Hepatocyte (in vitro differentiated cells): ENCODE measurements at regions not wholly inside any gene's neighbourhood (a gene's known extent, or its start where the extent isn't known, plus 50 kb on each side); places are given as distances from the start of the nearest gene placed in this dataset.

ENCODE experiments used
- EZH2 ChIP-seq: fragments of 200-600 bp; sonication (generic); IDR thresholded peaks from 2 replicates; pipeline ENCODE4 v1.6.1; 2016; ENCODE audit warnings: antibody characterized with exemption, mild to moderate bottlenecking, borderline replicate concordance
- EZH2phosphoT487 ChIP-seq: fragments of 200-600 bp; sonication (generic); IDR thresholded peaks from one replicate; pipeline ENCODE4 v1.6.1; 2018; ENCODE audit warnings: antibody characterized with exemption, mild to moderate bottlenecking, low read depth, moderate library complexity; ENCODE audit not compliant: unreplicated experiment, severe bottlenecking
- TF ChIP-seq, protein P1 (sequence below): fragments of 200-600 bp; sonication (generic); IDR thresholded peaks from 2 replicates; pipeline ENCODE4 v1.5.1; 2016; ENCODE audit warnings: antibody characterized with exemption, mild to moderate bottlenecking; ENCODE audit not compliant: poor library complexity

DNA sequence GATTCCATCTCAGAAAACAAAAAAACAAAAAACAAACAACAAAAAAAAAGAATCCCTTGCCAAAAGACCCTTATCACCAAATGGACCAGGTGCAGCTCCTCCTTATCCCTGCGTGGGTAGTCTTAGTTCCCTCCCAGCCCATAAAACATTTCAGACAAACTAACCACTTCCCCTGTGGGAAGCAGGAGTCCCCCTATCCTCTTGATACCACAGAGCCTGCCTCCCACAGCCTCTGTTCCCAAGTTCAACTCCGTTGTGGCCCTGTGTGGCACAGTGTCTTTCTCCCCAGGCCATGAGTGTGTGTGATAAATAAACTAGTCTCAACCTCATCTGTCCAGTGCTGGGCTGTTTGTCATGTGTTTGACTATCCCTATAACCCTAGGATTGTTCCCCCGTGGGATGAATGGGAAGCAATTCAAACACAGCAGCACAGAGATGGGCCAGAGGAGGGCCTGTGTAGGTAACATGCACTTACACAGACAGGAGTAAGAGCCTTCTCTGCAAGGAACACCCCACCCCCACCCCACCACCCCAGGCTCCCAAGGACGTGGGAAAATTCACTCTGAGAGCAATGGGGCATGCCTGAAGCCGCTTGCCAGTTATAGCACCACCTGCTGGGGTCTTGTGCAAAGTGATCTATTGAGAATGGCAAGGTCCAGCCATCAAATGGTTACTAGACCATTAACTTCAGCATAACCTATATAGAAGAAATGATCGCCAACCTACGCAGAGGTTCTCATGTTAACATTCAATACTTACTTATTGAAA, 147.1 kb upstream of the GHITM start:
- TF ChIP-seq EZH2 (no peak), EZH2phosphoT487 (no peak)
- TF ChIP-seq, protein P1, sequence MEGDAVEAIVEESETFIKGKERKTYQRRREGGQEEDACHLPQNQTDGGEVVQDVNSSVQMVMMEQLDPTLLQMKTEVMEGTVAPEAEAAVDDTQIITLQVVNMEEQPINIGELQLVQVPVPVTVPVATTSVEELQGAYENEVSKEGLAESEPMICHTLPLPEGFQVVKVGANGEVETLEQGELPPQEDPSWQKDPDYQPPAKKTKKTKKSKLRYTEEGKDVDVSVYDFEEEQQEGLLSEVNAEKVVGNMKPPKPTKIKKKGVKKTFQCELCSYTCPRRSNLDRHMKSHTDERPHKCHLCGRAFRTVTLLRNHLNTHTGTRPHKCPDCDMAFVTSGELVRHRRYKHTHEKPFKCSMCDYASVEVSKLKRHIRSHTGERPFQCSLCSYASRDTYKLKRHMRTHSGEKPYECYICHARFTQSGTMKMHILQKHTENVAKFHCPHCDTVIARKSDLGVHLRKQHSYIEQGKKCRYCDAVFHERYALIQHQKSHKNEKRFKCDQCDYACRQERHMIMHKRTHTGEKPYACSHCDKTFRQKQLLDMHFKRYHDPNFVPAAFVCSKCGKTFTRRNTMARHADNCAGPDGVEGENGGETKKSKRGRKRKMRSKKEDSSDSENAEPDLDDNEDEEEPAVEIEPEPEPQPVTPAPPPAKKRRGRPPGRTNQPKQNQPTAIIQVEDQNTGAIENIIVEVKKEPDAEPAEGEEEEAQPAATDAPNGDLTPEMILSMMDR: peak; percentile 51
